GM13976 (cell line): ENCODE measurements at regions not wholly inside any gene's neighbourhood (a gene's known extent, or its start where the extent isn't known, plus 50 kb on each side); places are given as distances from the start of the nearest gene placed in this dataset.

ENCODE experiments used
- DNase-seq: peaks from one replicate; pipeline ENCODE4 v3.0.0; 2012; ENCODE audit warnings: low spot score
- in situ Hi-C: fragments of 300-500 bp; cut with MboI; formaldehyde crosslinking; loops from one replicate; pipeline ENCODE4 v1.12.0; 2022; ENCODE audit warnings: low sequenced_read_pairs, mixed read lengths, inconsistent platforms; ENCODE audit not compliant: unreplicated experiment
- TF ChIP-seq, protein P1 (sequence below): IDR thresholded peaks from 2 replicates; pipeline ENCODE4 v1.5.1; 2012; ENCODE audit warnings: borderline replicate concordance, mild to moderate bottlenecking; ENCODE audit not compliant: insufficient read depth; ENCODE audit errors: extremely low read depth, missing control alignments, control extremely low read depth

DNA sequence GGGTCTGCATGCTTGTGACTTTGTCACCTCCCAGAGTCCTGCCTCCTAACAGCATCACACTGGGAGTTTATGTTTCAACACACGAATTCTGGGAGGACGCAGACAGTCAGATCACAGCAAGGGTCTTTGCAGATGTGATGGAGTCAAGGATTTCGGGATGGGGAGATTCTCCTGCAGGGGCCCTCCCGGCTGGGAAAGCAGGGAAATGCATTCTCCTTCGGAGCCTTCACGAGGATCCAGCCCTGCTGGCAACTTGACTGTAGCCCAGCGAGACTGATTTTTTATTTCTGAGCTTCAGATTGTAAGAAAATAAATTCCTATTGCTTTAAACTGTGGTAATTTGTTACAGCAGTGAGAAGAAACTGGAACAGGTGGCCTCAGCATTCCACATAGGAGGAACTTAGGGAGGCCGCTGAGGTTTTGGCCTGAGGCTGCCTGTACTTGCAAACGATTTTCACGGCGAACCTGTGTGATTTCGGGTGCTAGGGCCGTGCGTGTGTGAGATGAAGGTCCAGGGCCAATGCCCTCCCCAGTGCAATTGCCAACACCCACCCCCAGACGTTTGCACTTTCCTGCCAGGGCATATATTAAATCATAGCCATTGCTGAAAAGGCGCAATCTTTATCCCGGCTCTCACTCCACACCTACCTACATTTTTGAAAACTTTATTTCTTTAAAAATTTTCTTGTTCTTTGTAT, 79.8 kb downstream of the ASB1 start:
- TF ChIP-seq, protein P1, sequence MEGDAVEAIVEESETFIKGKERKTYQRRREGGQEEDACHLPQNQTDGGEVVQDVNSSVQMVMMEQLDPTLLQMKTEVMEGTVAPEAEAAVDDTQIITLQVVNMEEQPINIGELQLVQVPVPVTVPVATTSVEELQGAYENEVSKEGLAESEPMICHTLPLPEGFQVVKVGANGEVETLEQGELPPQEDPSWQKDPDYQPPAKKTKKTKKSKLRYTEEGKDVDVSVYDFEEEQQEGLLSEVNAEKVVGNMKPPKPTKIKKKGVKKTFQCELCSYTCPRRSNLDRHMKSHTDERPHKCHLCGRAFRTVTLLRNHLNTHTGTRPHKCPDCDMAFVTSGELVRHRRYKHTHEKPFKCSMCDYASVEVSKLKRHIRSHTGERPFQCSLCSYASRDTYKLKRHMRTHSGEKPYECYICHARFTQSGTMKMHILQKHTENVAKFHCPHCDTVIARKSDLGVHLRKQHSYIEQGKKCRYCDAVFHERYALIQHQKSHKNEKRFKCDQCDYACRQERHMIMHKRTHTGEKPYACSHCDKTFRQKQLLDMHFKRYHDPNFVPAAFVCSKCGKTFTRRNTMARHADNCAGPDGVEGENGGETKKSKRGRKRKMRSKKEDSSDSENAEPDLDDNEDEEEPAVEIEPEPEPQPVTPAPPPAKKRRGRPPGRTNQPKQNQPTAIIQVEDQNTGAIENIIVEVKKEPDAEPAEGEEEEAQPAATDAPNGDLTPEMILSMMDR = no peak
- in situ Hi-C loops = no loop called here
- no peak for DNase-seq

DNA sequence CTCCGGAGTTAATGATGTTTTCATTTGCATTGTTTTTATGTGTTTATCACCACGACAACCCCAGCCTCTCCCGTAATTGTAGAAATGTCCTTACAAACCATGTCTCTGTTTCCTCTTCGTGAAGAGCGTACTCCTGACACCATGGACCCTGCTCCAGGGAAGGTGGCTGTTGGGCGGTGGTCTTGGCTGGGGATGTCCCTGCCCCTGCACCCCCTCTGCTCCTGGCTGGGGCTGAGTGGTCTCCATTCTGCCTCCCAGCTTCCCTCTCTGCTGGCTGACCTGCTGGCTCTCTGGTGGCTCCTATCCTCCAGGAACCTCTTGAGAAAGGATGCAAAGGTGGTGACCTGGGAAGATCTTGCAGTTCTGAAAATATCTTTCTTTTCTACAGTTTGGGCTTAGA, 81.1 kb downstream of the ASB1 start:
- DNase-seq = no peak
- TF ChIP-seq, protein P1 = no peak
- in situ Hi-C loops = no loop called here

DNA sequence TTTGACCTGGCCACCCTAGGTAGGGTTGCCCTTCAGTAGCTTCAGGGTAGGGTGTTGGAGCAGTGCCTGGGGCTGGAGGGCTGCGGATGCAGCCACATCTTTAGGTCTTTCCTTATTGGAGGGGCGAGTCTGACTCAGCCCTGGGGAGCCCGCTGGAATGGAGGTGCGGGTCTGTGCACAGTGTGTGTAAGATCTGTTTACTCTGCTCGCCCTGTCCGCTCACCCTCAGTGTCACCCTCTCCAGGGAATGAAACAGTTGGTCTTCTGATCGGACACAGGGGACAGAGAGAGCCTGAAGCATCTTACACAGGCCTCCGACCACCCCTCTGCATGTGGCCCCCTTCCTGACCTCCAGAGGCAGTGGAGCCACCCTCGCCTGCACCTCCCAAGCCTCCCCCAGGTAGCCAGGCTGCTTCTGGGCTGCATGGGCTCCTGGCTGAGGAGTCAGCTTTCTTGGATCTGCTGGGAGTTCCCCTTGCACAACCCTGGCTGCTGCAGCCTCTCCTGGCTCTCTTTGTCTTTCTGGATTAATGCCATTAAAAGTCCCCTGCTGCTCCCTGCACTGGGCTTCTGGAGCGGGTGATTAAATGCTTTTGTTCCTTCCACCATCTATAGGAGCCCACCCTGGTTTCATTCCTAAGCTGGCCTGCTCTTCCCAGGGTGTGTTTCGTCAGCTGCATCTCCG, 82.6 kb downstream of the ASB1 start:
- TF ChIP-seq, protein P1 = no peak
- DNase-seq = no peak
- in situ Hi-C loops = no loop called here

DNA sequence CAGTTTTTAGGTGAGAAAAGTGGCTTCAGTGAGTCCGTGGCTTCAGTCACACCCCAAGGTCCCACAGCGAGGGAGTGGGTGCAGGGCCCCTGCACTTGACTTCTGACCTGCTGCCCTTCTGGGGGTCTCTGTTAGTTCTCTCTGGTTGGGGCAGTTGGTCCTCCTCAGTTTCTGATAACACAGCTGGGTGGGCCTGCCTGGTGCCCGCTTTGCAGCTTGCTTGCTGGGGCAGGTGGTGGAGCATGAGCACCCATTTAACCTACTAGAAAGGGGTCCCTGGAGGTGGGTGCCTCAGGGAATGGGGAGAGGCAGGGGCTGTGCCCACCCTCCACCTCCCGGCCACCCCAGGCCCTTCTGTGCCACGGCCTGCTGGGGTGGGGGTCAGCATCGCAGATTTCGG, 83.2 kb downstream of the ASB1 start:
- no peak for DNase-seq
- TF ChIP-seq, protein P1 = no peak
- in situ Hi-C loops = no loop called here

DNA sequence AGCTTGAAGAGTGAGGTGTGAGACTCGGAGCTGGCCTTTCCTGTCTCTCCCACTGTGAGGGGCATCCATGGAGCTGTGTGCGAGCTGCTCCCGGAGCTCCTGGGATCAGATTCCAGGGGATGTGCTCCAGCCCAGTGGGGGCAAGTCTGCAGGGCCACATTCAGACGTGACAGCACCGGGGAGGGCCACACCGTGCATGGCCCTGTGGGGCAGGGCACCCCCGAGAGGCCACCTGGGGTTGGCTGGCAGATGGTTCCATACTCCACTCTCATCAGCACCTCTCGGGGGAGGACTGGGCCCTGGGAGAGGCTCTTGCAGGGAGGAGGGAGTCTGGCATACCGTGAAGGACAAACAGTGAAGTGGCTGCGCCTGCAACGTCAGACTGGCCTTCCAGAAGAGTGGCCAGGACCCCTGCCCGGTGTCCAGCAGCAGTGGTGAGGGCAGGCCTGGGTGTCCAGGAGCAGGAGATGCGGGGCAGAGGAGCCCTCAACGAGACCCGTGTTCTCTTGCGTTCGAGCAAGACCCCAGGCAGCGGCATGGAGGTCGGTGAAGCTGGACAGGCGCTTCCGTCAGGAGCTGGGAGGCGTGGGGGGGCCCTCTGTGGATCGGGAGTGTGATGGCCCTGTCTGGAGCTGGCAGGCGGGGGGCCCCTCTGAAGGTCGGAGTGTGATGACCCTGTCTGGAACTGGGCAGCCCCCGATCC, 84.3 kb downstream of the ASB1 start:
- in situ Hi-C loops = no loop called here
- TF ChIP-seq, protein P1 = no peak

DNA sequence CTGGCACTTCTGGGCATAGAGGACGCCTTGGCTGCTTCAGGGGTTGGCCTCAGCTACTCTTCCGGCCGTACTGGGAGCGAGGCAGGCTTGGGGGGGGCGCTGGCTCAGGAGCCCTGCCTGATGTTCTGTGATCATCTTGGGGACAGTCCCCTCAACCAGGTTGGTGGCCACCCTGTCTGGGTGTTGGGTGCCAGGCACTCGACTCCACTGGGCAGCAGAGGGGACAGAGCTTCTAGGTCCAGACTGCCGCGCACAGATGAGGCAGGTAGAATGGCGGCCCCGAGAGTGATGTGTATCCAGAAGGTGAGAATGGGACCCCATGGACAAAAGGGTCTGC, 84.9 kb downstream of the ASB1 start:
- DNase-seq = no peak
- in situ Hi-C loops = no loop called here
- TF ChIP-seq, protein P1 = no peak

More for the DNA sequence above, 84.3 kb downstream of the ASB1 start:
- DNase-seq = no peak
